ENCODE measurements at regions not wholly inside any gene's neighbourhood (a gene's known extent, or its start where the extent isn't known, plus 50 kb on each side); places are given as distances from the start of the nearest gene placed in this dataset.

DNA sequence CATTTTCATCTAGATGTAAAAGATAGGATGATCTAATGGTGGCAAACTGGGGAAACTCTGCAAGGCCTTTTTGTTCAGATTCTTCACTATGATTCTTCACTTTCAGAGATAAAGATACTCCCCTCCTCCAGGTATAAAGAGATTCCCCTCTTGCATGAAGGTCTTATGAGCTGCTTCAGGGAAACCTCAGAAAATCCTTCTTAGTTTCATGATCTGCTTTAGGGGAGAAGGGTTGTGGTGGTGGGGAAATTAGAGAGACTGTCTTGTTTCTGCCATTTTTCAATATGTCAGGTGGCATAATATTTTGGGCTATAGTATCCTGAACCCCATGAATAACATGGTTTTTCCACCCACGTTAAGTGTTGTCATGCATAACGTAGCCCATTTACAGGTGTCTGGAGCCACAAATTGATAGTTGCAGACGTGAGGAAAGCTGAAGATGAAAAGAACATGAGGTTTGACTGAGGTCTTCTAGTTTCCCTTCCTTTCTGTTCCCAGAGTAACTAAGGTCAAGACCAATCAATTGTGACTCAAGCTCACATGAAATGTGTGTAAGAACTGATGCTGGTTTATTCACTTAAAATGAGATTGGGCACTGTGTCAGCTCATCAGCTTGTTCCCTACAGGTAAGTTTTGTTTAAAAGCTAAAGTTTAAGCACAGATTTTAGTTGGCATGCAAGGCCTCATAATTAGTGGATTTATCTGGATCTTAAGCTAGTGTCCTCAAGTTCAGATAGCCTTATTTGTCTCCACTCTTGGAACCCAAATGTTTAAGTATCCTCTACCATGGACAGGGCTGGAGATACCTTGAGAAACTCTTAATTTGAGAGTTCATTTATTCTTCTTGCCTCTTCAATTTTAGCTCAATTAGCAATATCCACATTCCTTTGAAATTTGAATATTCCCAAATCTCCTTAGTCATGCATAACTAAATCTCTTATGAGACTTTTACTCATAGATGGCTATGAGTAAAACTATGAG, 304.5 kb upstream of the FANCL start:
- TF ChIP-seq, protein P1, sequence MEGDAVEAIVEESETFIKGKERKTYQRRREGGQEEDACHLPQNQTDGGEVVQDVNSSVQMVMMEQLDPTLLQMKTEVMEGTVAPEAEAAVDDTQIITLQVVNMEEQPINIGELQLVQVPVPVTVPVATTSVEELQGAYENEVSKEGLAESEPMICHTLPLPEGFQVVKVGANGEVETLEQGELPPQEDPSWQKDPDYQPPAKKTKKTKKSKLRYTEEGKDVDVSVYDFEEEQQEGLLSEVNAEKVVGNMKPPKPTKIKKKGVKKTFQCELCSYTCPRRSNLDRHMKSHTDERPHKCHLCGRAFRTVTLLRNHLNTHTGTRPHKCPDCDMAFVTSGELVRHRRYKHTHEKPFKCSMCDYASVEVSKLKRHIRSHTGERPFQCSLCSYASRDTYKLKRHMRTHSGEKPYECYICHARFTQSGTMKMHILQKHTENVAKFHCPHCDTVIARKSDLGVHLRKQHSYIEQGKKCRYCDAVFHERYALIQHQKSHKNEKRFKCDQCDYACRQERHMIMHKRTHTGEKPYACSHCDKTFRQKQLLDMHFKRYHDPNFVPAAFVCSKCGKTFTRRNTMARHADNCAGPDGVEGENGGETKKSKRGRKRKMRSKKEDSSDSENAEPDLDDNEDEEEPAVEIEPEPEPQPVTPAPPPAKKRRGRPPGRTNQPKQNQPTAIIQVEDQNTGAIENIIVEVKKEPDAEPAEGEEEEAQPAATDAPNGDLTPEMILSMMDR (IDR thresholded peaks at IDR 0.05): no peak
- TF ChIP-seq EP300 (IDR thresholded peaks at IDR 0.05): no peak
- TF ChIP-seq, protein P2, sequence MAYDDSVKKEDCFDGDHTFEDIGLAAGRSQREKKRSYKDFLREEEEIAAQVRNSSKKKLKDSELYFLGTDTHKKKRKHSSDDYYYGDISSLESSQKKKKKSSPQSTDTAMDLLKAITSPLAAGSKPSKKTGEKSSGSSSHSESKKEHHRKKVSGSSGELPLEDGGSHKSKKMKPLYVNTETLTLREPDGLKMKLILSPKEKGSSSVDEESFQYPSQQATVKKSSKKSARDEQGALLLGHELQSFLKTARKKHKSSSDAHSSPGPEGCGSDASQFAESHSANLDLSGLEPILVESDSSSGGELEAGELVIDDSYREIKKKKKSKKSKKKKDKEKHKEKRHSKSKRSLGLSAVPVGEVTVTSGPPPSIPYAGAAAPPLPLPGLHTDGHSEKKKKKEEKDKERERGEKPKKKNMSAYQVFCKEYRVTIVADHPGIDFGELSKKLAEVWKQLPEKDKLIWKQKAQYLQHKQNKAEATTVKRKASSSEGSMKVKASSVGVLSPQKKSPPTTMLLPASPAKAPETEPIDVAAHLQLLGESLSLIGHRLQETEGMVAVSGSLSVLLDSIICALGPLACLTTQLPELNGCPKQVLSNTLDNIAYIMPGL (CRISPR knock-in tag; IDR thresholded peaks at IDR 0.05; ENCODE audit: borderline replicate concordance): no peak
- TF ChIP-seq, protein P3, sequence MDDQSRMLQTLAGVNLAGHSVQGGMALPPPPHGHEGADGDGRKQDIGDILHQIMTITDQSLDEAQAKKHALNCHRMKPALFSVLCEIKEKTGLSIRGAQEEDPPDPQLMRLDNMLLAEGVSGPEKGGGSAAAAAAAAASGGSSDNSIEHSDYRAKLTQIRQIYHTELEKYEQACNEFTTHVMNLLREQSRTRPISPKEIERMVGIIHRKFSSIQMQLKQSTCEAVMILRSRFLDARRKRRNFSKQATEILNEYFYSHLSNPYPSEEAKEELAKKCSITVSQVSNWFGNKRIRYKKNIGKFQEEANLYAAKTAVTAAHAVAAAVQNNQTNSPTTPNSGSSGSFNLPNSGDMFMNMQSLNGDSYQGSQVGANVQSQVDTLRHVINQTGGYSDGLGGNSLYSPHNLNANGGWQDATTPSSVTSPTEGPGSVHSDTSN (IDR thresholded peaks at IDR 0.05): no peak
- TF ChIP-seq, protein P4, sequence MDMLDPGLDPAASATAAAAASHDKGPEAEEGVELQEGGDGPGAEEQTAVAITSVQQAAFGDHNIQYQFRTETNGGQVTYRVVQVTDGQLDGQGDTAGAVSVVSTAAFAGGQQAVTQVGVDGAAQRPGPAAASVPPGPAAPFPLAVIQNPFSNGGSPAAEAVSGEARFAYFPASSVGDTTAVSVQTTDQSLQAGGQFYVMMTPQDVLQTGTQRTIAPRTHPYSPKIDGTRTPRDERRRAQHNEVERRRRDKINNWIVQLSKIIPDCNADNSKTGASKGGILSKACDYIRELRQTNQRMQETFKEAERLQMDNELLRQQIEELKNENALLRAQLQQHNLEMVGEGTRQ (IDR thresholded peaks at IDR 0.05): no peak
- TF ChIP-seq RFX5 (IDR thresholded peaks at IDR 0.05): no peak
- no peak for TF ChIP-seq CHD2 (IDR thresholded peaks at IDR 0.05; ENCODE audit: low read length, partially characterized antibody)
- TF ChIP-seq, protein P5, sequence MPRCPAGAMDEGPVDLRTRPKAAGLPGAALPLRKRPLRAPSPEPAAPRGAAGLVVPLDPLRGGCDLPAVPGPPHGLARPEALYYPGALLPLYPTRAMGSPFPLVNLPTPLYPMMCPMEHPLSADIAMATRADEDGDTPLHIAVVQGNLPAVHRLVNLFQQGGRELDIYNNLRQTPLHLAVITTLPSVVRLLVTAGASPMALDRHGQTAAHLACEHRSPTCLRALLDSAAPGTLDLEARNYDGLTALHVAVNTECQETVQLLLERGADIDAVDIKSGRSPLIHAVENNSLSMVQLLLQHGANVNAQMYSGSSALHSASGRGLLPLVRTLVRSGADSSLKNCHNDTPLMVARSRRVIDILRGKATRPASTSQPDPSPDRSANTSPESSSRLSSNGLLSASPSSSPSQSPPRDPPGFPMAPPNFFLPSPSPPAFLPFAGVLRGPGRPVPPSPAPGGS (IDR thresholded peaks at IDR 0.05): no peak
- TF ChIP-seq NFE2L2 (conservative IDR thresholded peaks at IDR 0.05; ENCODE audit: low read length): no peak
- no peak for TF ChIP-seq SMC3 (IDR thresholded peaks at IDR 0.05)
- TF ChIP-seq NR3C1 (IDR thresholded peaks at IDR 0.05): no peak
- TF ChIP-seq, protein P6, sequence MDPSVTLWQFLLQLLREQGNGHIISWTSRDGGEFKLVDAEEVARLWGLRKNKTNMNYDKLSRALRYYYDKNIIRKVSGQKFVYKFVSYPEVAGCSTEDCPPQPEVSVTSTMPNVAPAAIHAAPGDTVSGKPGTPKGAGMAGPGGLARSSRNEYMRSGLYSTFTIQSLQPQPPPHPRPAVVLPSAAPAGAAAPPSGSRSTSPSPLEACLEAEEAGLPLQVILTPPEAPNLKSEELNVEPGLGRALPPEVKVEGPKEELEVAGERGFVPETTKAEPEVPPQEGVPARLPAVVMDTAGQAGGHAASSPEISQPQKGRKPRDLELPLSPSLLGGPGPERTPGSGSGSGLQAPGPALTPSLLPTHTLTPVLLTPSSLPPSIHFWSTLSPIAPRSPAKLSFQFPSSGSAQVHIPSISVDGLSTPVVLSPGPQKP (IDR thresholded peaks at IDR 0.05; ENCODE audit: low read depth, low read length): no peak
- TF ChIP-seq, protein P7, sequence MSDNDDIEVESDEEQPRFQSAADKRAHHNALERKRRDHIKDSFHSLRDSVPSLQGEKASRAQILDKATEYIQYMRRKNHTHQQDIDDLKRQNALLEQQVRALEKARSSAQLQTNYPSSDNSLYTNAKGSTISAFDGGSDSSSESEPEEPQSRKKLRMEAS (IDR thresholded peaks at IDR 0.05): no peak

Data from A549 (cell line).